GM23338 (cell line): ENCODE measurements at regions not wholly inside any gene's neighbourhood (a gene's known extent, or its start where the extent isn't known, plus 50 kb on each side); places are given as distances from the start of the nearest gene placed in this dataset.

Experiments
- ATAC-seq: fragments of 200-7000 bp; cut with Tn5 transposase; 3 replicates; pipeline ENCODE4 v1.9.1; 2020
- DNase-seq: peaks from one replicate; pipeline ENCODE4 v3.0.0-alpha.2; 2015; ENCODE audit warnings: low spot score
- H2AFZ ChIP-seq: fragments of 200-600 bp; sonication (generic); 2 replicates; pipeline ENCODE4 v1.8.0; 2016; ENCODE audit warnings: antibody characterized with exemption, mild to moderate bottlenecking, moderate library complexity
- H3F3A ChIP-seq: fragments of 200-600 bp; sonication (generic); replicated peaks from 2 replicates; pipeline ENCODE4 v1.8.0; 2017; ENCODE audit warnings: antibody characterized with exemption, mixed run types, low read depth
- H3K27ac ChIP-seq: fragments of 200-600 bp; sonication (generic); 2 replicates; pipeline ENCODE4 v1.6.1; 2016; ENCODE audit warnings: low read depth
- H3K27me3 ChIP-seq: fragments of 200-600 bp; sonication (generic); 2 replicates; pipeline ENCODE4 v1.8.0; 2016; ENCODE audit warnings: mild to moderate bottlenecking, mixed run types, moderate library complexity; ENCODE audit not compliant: insufficient read depth
- H3K36me3 ChIP-seq: fragments of 200-600 bp; sonication (generic); 2 replicates; pipeline ENCODE4 v1.8.0; 2016; ENCODE audit warnings: mild to moderate bottlenecking; ENCODE audit not compliant: insufficient read depth
- H3K4me1 ChIP-seq: fragments of 200-600 bp; sonication (generic); 2 replicates; pipeline ENCODE4 v1.8.0; 2016; ENCODE audit warnings: mild to moderate bottlenecking, moderate library complexity; ENCODE audit not compliant: insufficient read depth
- H3K4me2 ChIP-seq: fragments of 200-600 bp; sonication (generic); 2 replicates; pipeline ENCODE4 v1.7.1; 2017; ENCODE audit warnings: mixed run types
- H3K4me3 ChIP-seq: fragments of 200-600 bp; sonication (generic); 2 replicates; pipeline ENCODE4 v1.6.1; 2016; ENCODE audit warnings: mixed run types
- H3K79me2 ChIP-seq: fragments of 200-600 bp; sonication (generic); replicated peaks from 2 replicates; pipeline ENCODE4 v1.8.0; 2017; ENCODE audit warnings: mild to moderate bottlenecking; ENCODE audit not compliant: insufficient read depth
- H3K9me2 ChIP-seq: fragments of 200-600 bp; sonication (generic); 2 replicates; pipeline ENCODE4 v1.8.0; 2017; ENCODE audit not compliant: insufficient read depth
- H4K20me1 ChIP-seq: fragments of 200-600 bp; sonication (generic); replicated peaks from 2 replicates; pipeline ENCODE4 v1.8.0; 2017; ENCODE audit warnings: mild to moderate bottlenecking; ENCODE audit not compliant: insufficient read depth
- H3K27ac Mint-ChIP-seq: 2 replicates; pipeline ENCODE4 v1.8.0; 2020; ENCODE audit warnings: inconsistent platforms, mild to moderate bottlenecking, moderate library complexity, mixed read lengths
- H3K27me3 Mint-ChIP-seq: 3 replicates; pipeline ENCODE4 v1.8.0; 2022; ENCODE audit warnings: low read depth, mild to moderate bottlenecking, moderate library complexity, mixed read lengths, inconsistent platforms; ENCODE audit not compliant: insufficient read depth, poor library complexity
- H3K36me3 Mint-ChIP-seq: 3 replicates; pipeline ENCODE4 v1.8.0; 2021; ENCODE audit warnings: low read depth, mild to moderate bottlenecking, inconsistent platforms, moderate library complexity, mixed read lengths
- H3K4me1 Mint-ChIP-seq: 3 replicates; pipeline ENCODE4 v1.8.0; 2020; ENCODE audit warnings: mild to moderate bottlenecking, inconsistent platforms, mixed read lengths
- H3K4me3 Mint-ChIP-seq: 3 replicates; pipeline ENCODE4 v1.8.0; 2021; ENCODE audit warnings: moderate library complexity, mild to moderate bottlenecking, inconsistent platforms, mixed read lengths
- H3K9me3 Mint-ChIP-seq: 3 replicates; pipeline ENCODE4 v1.8.0; 2020; ENCODE audit warnings: moderate library complexity, mild to moderate bottlenecking, inconsistent platforms, mixed read lengths
- CREB1 ChIP-seq: fragments of 250-450 bp; sonication (Bioruptor Pico); IDR thresholded peaks from 2 replicates; pipeline ENCODE4 v1.5.0; 2020; ENCODE audit warnings: low read depth, mild to moderate bottlenecking, moderate library complexity
- EZH2 ChIP-seq: fragments of 200-600 bp; sonication (generic); IDR thresholded peaks from one replicate; pipeline ENCODE4 v1.8.0; 2017; ENCODE audit warnings: antibody characterized with exemption, mild to moderate bottlenecking, low read depth; ENCODE audit not compliant: unreplicated experiment
- EZH2phosphoT487 ChIP-seq: fragments of 200-600 bp; sonication (generic); IDR thresholded peaks from one replicate; pipeline ENCODE4 v1.8.1; 2018; ENCODE audit warnings: antibody characterized with exemption; ENCODE audit not compliant: unreplicated experiment
- JUNB ChIP-seq: IDR thresholded peaks from one replicate; pipeline ENCODE4 v1.6.1; 2016; ENCODE audit warnings: antibody characterized with exemption; ENCODE audit not compliant: unreplicated experiment
- NANOG ChIP-seq: IDR thresholded peaks from 2 replicates; pipeline ENCODE4 v1.6.1; 2016; ENCODE audit warnings: antibody characterized with exemption, borderline replicate concordance
- POLR2AphosphoS5 ChIP-seq: IDR thresholded peaks from 2 replicates; pipeline ENCODE4 v1.6.1; 2016; ENCODE audit warnings: antibody characterized with exemption, low read depth
- STAT1 ChIP-seq: IDR thresholded peaks from one replicate; pipeline ENCODE4 v1.6.1; 2016; ENCODE audit warnings: antibody characterized with exemption; ENCODE audit not compliant: unreplicated experiment
- ZNF114 ChIP-seq: fragments of 250-450 bp; sonication (Bioruptor Pico); IDR thresholded peaks from 2 replicates; pipeline ENCODE4 v1.5.0; 2020; ENCODE audit warnings: mild to moderate bottlenecking, moderate library complexity
- ZNF331 ChIP-seq: fragments of 250-450 bp; sonication (Bioruptor Pico); IDR thresholded peaks from 2 replicates; pipeline ENCODE4 v1.5.0; 2020; ENCODE audit warnings: low read depth, mild to moderate bottlenecking, moderate library complexity
- TF ChIP-seq, protein P1 (sequence below): IDR thresholded peaks from one replicate; pipeline ENCODE4 v1.6.1; 2018; ENCODE audit warnings: antibody characterized with exemption; ENCODE audit not compliant: unreplicated experiment
- TF ChIP-seq, protein P2 (sequence below), 2 experiments: fragments of 200-600 bp in 1 of 2; sonication (generic) in 1 of 2; conservative IDR thresholded peaks; 2 replicates each; pipeline versions ENCODE4 v1.5.1 to v1.6.1; 2016 to 2017; ENCODE audit warnings: antibody characterized with exemption in 2 of 2, low read depth in 2 of 2, mild to moderate bottlenecking in 2 of 2, moderate library complexity in 1 of 2
- TF ChIP-seq, protein P3 (sequence below): fragments of 250-450 bp; sonication (Bioruptor Pico); IDR thresholded peaks from 2 replicates; pipeline ENCODE4 v1.5.0; 2020; ENCODE audit warnings: mild to moderate bottlenecking, moderate library complexity
- TF ChIP-seq, protein P4 (sequence below): IDR thresholded peaks from 2 replicates; pipeline ENCODE4 v1.6.1; 2016; ENCODE audit warnings: antibody characterized with exemption

DNA sequence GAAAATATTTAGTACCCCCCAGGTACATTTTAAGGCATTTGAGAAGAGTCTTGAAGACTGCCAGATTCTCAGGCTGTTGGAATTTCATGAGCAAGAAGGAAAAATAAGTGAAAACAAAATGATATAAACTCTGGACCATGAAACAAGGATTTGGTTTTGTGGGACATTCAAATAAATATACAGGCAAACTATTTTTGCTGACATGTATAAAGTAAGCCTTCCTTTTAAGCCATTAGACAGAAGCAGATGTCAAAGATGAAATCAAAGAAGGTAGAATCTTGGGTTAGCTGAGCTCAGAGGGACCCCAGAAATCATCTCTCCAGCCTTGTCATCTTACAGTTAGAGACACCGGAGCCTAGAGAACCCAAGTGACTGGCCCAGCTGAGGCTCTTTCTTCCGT is 51.3 kb upstream of the ACSL3 start:
- H2AFZ ChIP-seq, result no peak overlapping the region
- no peaks in the 10 kb centered on the region for H3K9me2 ChIP-seq
- no peak overlapping the region for H3K4me3 ChIP-seq
- H3K27ac Mint-ChIP-seq, result no peak overlapping the region
- H3K27me3 Mint-ChIP-seq, result no peaks in the 10 kb centered on the region
- H3K4me1 Mint-ChIP-seq, result peaks cover 2% of the 10 kb centered on the region; the same call in 1 of the 3 replicates
- H4K20me1 ChIP-seq, result no peaks in the 10 kb centered on the region
- ATAC-seq, result no peak
- no peaks in the 10 kb centered on the region for H3F3A ChIP-seq
- no peaks in the 10 kb centered on the region for H3K79me2 ChIP-seq
- TF ChIP-seq EZH2phosphoT487, result no peak
- no peak for TF ChIP-seq STAT1
- TF ChIP-seq, protein P1, sequence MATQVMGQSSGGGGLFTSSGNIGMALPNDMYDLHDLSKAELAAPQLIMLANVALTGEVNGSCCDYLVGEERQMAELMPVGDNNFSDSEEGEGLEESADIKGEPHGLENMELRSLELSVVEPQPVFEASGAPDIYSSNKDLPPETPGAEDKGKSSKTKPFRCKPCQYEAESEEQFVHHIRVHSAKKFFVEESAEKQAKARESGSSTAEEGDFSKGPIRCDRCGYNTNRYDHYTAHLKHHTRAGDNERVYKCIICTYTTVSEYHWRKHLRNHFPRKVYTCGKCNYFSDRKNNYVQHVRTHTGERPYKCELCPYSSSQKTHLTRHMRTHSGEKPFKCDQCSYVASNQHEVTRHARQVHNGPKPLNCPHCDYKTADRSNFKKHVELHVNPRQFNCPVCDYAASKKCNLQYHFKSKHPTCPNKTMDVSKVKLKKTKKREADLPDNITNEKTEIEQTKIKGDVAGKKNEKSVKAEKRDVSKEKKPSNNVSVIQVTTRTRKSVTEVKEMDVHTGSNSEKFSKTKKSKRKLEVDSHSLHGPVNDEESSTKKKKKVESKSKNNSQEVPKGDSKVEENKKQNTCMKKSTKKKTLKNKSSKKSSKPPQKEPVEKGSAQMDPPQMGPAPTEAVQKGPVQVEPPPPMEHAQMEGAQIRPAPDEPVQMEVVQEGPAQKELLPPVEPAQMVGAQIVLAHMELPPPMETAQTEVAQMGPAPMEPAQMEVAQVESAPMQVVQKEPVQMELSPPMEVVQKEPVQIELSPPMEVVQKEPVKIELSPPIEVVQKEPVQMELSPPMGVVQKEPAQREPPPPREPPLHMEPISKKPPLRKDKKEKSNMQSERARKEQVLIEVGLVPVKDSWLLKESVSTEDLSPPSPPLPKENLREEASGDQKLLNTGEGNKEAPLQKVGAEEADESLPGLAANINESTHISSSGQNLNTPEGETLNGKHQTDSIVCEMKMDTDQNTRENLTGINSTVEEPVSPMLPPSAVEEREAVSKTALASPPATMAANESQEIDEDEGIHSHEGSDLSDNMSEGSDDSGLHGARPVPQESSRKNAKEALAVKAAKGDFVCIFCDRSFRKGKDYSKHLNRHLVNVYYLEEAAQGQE, result no peak
- no peak for TF ChIP-seq ZNF331 (CRISPR knock-in tag)
- no peak for TF ChIP-seq NANOG
- no peak for TF ChIP-seq EZH2
- no peak for TF ChIP-seq POLR2AphosphoS5
- TF ChIP-seq, protein P2, sequence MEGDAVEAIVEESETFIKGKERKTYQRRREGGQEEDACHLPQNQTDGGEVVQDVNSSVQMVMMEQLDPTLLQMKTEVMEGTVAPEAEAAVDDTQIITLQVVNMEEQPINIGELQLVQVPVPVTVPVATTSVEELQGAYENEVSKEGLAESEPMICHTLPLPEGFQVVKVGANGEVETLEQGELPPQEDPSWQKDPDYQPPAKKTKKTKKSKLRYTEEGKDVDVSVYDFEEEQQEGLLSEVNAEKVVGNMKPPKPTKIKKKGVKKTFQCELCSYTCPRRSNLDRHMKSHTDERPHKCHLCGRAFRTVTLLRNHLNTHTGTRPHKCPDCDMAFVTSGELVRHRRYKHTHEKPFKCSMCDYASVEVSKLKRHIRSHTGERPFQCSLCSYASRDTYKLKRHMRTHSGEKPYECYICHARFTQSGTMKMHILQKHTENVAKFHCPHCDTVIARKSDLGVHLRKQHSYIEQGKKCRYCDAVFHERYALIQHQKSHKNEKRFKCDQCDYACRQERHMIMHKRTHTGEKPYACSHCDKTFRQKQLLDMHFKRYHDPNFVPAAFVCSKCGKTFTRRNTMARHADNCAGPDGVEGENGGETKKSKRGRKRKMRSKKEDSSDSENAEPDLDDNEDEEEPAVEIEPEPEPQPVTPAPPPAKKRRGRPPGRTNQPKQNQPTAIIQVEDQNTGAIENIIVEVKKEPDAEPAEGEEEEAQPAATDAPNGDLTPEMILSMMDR (conservative IDR thresholded peaks at IDR 0.05; ENCODE audit: low read depth in 2 of 2), result no peak
- no peak for TF ChIP-seq CREB1 (CRISPR knock-in tag)
- no peak for TF ChIP-seq ZNF114
- TF ChIP-seq, protein P3, sequence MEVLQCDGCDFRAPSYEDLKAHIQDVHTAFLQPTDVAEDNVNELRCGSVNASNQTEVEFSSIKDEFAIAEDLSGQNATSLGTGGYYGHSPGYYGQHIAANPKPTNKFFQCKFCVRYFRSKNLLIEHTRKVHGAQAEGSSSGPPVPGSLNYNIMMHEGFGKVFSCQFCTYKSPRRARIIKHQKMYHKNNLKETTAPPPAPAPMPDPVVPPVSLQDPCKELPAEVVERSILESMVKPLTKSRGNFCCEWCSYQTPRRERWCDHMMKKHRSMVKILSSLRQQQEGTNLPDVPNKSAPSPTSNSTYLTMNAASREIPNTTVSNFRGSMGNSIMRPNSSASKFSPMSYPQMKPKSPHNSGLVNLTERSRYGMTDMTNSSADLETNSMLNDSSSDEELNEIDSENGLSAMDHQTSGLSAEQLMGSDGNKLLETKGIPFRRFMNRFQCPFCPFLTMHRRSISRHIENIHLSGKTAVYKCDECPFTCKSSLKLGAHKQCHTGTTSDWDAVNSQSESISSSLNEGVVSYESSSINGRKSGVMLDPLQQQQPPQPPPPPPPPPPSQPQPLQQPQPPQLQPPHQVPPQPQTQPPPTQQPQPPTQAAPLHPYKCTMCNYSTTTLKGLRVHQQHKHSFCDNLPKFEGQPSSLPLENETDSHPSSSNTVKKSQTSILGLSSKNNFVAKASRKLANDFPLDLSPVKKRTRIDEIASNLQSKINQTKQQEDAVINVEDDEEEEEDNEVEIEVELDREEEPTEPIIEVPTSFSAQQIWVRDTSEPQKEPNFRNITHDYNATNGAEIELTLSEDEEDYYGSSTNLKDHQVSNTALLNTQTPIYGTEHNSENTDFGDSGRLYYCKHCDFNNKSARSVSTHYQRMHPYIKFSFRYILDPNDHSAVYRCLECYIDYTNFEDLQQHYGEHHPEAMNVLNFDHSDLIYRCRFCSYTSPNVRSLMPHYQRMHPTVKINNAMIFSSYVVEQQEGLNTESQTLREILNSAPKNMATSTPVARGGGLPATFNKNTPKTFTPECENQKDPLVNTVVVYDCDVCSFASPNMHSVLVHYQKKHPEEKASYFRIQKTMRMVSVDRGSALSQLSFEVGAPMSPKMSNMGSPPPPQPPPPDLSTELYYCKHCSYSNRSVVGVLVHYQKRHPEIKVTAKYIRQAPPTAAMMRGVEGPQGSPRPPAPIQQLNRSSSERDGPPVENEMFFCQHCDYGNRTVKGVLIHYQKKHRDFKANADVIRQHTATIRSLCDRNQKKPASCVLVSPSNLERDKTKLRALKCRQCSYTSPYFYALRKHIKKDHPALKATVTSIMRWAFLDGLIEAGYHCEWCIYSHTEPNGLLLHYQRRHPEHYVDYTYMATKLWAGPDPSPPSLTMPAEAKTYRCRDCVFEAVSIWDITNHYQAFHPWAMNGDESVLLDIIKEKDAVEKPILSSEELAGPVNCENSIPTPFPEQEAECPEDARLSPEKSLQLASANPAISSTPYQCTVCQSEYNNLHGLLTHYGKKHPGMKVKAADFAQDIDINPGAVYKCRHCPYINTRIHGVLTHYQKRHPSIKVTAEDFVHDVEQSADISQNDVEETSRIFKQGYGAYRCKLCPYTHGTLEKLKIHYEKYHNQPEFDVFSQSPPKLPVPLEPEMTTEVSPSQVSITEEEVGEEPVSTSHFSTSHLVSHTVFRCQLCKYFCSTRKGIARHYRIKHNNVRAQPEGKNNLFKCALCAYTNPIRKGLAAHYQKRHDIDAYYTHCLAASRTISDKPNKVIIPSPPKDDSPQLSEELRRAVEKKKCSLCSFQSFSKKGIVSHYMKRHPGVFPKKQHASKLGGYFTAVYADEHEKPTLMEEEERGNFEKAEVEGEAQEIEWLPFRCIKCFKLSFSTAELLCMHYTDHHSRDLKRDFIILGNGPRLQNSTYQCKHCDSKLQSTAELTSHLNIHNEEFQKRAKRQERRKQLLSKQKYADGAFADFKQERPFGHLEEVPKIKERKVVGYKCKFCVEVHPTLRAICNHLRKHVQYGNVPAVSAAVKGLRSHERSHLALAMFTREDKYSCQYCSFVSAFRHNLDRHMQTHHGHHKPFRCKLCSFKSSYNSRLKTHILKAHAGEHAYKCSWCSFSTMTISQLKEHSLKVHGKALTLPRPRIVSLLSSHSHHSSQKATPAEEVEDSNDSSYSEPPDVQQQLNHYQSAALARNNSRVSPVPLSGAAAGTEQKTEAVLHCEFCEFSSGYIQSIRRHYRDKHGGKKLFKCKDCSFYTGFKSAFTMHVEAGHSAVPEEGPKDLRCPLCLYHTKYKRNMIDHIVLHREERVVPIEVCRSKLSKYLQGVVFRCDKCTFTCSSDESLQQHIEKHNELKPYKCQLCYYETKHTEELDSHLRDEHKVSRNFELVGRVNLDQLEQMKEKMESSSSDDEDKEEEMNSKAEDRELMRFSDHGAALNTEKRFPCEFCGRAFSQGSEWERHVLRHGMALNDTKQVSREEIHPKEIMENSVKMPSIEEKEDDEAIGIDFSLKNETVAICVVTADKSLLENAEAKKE (CRISPR knock-in tag), result no peak
- TF ChIP-seq, protein P4, sequence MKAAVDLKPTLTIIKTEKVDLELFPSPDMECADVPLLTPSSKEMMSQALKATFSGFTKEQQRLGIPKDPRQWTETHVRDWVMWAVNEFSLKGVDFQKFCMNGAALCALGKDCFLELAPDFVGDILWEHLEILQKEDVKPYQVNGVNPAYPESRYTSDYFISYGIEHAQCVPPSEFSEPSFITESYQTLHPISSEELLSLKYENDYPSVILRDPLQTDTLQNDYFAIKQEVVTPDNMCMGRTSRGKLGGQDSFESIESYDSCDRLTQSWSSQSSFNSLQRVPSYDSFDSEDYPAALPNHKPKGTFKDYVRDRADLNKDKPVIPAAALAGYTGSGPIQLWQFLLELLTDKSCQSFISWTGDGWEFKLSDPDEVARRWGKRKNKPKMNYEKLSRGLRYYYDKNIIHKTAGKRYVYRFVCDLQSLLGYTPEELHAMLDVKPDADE, result no peak
- no peak for TF ChIP-seq JUNB
- peaks cover 4% of the 10 kb centered on the region; the same call in 2 of the 3 replicates for H3K9me3 Mint-ChIP-seq
- no peaks in the 10 kb centered on the region for H3K27me3 ChIP-seq
- H3K27ac ChIP-seq, result no peak overlapping the region
- H3K4me2 ChIP-seq, result no peak overlapping the region
- no peaks in the 10 kb centered on the region for H3K4me1 ChIP-seq
- H3K36me3 Mint-ChIP-seq, result peaks cover under 1% of the 10 kb centered on the region; the same call in 2 of the 3 replicates
- no peak for DNase-seq
- H3K36me3 ChIP-seq, result no peaks in the 10 kb centered on the region
- H3K4me3 Mint-ChIP-seq, result no peak overlapping the region
